ENCODE measurements at regions not wholly inside any gene's neighbourhood (a gene's known extent, or its start where the extent isn't known, plus 50 kb on each side); places are given as distances from the start of the nearest gene placed in this dataset.
A peak's percentile ranks its signal among the peaks of the same experiment; 100 is the strongest.
"Not testable (repeated sequence)": the region's sequence is repeated elsewhere in the genome, so short reads cannot be mapped to it uniquely, and the experiment has no call there.

DNA sequence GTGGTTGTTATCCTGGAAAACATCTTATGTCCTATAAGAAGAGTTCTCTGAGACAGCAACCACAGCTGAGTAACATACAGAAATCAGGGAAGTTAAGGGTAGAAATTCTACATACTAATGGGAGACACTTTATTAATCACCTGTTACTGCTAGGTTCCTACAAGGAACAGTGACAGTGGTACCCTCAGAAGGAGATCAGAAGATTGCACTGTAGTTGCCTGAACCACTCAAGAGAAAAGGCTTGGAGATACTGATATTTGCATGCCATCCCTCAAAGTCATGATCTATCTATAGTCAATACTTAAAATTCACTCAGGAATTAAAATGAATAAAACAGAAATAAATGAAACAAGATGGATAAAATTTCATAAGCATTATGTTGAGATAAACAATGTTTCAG is 136.0 kb downstream of the LMLN start:
- no peak overlapping the region for H3K27ac ChIP-seq
- ATAC-seq = no peak

DNA sequence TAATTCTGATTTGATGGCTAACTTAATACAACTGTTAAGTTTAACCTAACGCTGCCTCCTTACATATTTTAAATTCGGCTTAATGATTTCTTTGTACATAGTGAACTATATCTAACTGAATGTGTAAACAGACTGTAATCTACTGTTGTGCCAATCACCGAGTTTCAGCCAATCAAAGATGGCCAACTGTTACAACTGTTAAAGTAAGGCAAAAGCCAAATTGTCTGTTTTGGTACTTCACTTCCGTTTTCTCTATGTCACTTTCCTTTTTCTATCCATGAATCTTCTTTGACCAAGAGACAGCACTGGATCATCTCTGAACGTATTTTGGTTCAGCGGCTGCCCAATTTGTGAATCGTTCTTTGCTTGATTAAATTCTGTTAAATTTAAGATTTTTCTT is 137.0 kb downstream of the LMLN start:
- Histone ChIP-seq H3K4me3 (no peak overlapping the region), H3K27ac (no peak overlapping the region), H3K36me3 (no peaks in the 10 kb centered on the region), H3K27me3 (peaks cover 0 to 24% (median 2%) of the 10 kb centered on the region in 4 donors), H3K4me1 (no peaks in the 10 kb centered on the region), H3K9me3 (no peaks in the 10 kb centered on the region)
- intact Hi-C loops (cut with DNase I) = no loop called here
- FAIRE-seq (no peak), ATAC-seq (no peak), DNase-seq (no peak)
- TF ChIP-seq, protein P1, sequence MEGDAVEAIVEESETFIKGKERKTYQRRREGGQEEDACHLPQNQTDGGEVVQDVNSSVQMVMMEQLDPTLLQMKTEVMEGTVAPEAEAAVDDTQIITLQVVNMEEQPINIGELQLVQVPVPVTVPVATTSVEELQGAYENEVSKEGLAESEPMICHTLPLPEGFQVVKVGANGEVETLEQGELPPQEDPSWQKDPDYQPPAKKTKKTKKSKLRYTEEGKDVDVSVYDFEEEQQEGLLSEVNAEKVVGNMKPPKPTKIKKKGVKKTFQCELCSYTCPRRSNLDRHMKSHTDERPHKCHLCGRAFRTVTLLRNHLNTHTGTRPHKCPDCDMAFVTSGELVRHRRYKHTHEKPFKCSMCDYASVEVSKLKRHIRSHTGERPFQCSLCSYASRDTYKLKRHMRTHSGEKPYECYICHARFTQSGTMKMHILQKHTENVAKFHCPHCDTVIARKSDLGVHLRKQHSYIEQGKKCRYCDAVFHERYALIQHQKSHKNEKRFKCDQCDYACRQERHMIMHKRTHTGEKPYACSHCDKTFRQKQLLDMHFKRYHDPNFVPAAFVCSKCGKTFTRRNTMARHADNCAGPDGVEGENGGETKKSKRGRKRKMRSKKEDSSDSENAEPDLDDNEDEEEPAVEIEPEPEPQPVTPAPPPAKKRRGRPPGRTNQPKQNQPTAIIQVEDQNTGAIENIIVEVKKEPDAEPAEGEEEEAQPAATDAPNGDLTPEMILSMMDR (IDR thresholded peaks at IDR 0.05) = no peak
- WGBS, 2 donors = 48 to 51% methylated on average over 7 of the region's 7 CpGs

More for the DNA sequence above, 136.0 kb downstream of the LMLN start:
- H3K4me1 ChIP-seq = no peaks in the 10 kb centered on the region
- FAIRE-seq = no peak
- no peak overlapping the region for H3K4me3 ChIP-seq
- H3K9me3 ChIP-seq = no peaks in the 10 kb centered on the region
- TF ChIP-seq, protein P1 (IDR thresholded peaks at IDR 0.05) = no peak
- intact Hi-C loops (cut with DNase I) = no loop called here
- peaks cover 0 to 31% (median 8%) of the 10 kb centered on the region in 4 donors for H3K27me3 ChIP-seq
- no peaks in the 10 kb centered on the region for H3K36me3 ChIP-seq
- DNase-seq = no peak

DNA sequence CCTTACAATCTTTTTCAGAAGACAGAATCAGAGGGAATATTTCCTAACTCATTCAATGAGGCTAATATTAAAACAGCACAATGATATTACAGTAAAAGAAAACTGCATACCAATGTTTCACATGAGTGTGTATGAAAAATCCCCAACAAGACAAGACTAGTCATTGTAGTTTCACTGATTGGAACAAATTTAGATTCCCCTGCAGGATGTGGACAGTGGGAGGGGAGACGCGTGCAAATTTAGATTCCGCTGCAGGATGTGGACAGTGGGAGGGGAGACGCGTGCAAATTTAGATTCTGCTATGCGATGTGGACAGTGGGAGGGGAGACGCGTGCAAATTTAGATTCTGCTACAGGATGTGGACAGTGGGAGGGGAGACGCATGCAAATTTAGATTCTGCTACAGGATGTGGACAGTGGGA is 138.7 kb downstream of the LMLN start:
- H3K9me3 ChIP-seq; ATAC-seq; FAIRE-seq; intact Hi-C loops (cut with DNase I); H3K4me3 ChIP-seq; H3K27ac ChIP-seq; H3K4me1 ChIP-seq; H3K36me3 ChIP-seq; DNase-seq: not testable (repeated sequence)
- WGBS, 2 donors = 79 to 91% methylated on average over 7 to 9 of the region's 9 CpGs
- H3K27me3 ChIP-seq = peaks cover 0 to 15% (median 0%) of the 10 kb centered on the region in 4 donors

DNA sequence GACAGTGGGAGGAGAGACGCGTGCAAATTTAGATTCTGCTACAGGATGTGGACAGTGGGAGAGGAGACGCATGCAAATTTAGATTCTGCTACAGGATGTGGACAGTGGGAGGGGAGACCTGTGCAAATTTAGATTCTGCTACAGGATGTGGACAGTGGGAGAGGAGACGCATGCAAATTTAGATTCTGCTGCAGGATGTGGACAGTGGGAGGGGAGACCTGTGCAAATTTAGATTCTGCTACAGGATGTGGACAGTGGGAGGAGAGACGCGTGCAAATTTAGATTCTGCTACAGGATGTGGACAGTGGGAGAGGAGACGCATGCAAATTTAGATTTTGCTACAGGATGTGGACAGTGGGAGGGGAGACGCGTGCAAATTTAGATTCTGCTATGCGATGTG is 143.1 kb downstream of the LMLN start:
- DNase-seq; H3K27me3 ChIP-seq; intact Hi-C loops (cut with DNase I); FAIRE-seq; H3K4me3 ChIP-seq; H3K9me3 ChIP-seq; H3K4me1 ChIP-seq; H3K36me3 ChIP-seq; H3K27ac ChIP-seq; ATAC-seq: not testable (repeated sequence)
- WGBS, 2 donors = 63 to 82% methylated on average over 4 to 10 of the region's 10 CpGs

DNA sequence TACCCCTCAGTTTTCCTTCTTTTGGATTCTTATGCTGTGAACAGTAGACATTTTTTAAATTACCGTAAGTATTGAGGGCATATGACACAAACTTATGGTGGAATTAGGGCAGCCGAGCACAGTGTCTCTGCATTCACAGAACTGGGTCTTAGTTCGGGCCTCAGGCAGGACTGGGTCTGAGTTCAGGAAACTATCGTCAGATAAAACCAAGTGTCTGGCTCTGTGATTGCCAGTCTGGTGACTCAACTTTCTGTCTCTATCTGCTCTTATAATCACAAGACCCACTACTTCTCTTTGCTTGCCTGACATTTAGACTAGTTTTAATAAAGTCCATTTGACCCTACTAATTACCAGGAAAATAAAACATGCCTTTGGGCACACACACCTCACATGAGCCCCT is 146.2 kb downstream of the LMLN start:
- TF ChIP-seq, protein P1 (IDR thresholded peaks at IDR 0.05) = no peak
- H3K27me3 ChIP-seq = peaks cover 0 to 14% (median 2%) of the 10 kb centered on the region in 4 donors
- intact Hi-C loops (cut with DNase I) = no loop called here
- FAIRE-seq (no peak), ATAC-seq (no peak), DNase-seq (no peak)
- H3K27ac ChIP-seq = no peak overlapping the region
- H3K4me3 ChIP-seq = no peak overlapping the region
- H3K9me3 ChIP-seq = no peaks in the 10 kb centered on the region
- H3K36me3 ChIP-seq = no peaks in the 10 kb centered on the region
- no peaks in the 10 kb centered on the region for H3K4me1 ChIP-seq
- 82 to 90% methylated on average over 4 of the region's 4 CpGs for WGBS, 2 donors

DNA sequence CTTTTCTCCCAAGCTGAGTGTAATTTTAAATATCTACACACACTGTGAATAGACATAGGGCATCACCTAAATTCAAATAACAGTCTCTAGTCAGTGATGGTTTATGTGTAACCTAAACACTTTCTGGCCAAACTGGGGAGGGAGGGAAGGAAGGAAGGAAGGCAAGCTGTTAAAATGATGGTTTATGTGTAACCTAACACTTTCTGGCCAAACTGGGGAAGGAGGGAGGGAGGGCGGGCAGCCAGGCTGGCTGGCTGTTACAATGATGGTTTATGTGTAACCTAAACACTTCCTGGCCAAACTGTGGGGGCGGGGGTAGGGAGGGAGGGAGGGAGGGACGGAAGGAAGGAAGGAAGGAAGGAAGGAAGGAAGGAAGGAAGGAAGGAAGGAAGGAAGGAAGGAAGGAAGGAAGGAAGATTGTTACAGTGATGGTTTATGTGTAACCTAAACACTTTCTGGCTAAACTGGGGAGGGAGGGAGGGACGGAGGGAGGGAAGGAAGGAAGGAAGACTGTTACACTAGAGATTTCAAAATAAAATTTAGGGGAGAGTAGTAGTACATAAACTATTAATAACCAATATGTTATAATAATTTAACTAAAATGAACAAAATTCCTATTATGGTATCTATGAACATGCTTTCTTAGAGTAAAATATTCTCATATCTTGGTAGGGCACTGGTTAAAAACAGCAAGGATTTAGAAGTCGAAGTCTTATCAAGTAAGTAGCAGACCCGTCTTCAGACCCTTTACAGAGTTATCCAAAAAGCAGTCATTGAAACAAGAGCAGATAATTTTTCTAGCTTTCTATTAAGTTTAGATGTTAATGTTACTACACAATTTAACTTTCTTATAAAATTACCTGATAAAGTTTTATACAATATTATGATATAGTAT is 148.1 kb downstream of the LMLN start:
- no peaks in the 10 kb centered on the region for H3K9me3 ChIP-seq
- TF ChIP-seq, protein P1 (IDR thresholded peaks at IDR 0.05) = no peak
- intact Hi-C loops (cut with DNase I) = no loop called here
- peak in 2 of 4 donors; percentile 33 to 51 for ATAC-seq
- H3K36me3 ChIP-seq = no peaks in the 10 kb centered on the region
- FAIRE-seq = no peak
- H3K27ac ChIP-seq = no peak overlapping the region
- 8 to 13% methylated on average over 5 to 6 of the region's 6 CpGs for WGBS, 2 donors
- no peaks in the 10 kb centered on the region for H3K4me1 ChIP-seq
- DNase-seq = no peak
- H3K27me3 ChIP-seq = peaks cover 0 to 25% (median 10%) of the 10 kb centered on the region in 4 donors
- no peak overlapping the region for H3K4me3 ChIP-seq
